ENCODE measurements at regions not wholly inside any gene's neighbourhood (a gene's known extent, or its start where the extent isn't known, plus 50 kb on each side); places are given as distances from the start of the nearest gene placed in this dataset.

DNA sequence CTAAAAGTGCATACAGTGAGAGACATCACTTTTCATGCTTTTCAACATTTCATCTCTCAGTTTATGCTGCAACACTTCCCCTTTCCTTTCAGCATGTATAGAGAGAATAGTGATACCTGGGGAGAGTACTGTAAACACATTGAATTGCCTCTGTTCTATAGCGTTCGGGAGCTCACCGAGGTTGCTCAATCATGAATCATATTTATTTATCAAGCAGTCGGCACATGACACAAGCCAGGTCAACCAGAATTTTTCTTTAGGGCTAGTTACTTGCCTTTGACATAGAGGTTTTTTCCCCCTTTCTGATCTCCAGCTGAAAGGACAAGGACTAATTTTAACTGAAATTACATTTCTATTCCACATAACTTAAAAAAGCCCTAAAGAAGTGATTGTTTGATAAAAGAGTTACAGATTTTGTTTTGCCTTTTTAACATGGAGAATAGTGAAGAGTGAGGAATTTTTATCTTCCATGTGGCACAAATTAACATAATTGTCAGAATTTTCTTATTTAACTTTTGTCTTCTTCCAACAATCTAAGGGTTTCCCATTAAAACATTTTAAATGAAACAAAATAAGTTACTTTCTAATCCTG is 690.9 kb upstream of the TMEFF2 start:
- TF ChIP-seq, protein P1, sequence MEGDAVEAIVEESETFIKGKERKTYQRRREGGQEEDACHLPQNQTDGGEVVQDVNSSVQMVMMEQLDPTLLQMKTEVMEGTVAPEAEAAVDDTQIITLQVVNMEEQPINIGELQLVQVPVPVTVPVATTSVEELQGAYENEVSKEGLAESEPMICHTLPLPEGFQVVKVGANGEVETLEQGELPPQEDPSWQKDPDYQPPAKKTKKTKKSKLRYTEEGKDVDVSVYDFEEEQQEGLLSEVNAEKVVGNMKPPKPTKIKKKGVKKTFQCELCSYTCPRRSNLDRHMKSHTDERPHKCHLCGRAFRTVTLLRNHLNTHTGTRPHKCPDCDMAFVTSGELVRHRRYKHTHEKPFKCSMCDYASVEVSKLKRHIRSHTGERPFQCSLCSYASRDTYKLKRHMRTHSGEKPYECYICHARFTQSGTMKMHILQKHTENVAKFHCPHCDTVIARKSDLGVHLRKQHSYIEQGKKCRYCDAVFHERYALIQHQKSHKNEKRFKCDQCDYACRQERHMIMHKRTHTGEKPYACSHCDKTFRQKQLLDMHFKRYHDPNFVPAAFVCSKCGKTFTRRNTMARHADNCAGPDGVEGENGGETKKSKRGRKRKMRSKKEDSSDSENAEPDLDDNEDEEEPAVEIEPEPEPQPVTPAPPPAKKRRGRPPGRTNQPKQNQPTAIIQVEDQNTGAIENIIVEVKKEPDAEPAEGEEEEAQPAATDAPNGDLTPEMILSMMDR (conservative IDR thresholded peaks at IDR 0.05; ENCODE audit: low read depth, low read length): no peak
- no peak for TF ChIP-seq EZH2 (IDR thresholded peaks at IDR 0.05; ENCODE audit: borderline replicate concordance, low read depth, low read length, poor library complexity, severe bottlenecking)
